Middle frontal gyrus (tissue), 1 donor: ENCODE measurements at regions not wholly inside any gene's neighbourhood (a gene's known extent, or its start where the extent isn't known, plus 50 kb on each side); places are given as distances from the start of the nearest gene placed in this dataset.
"Not testable (repeated sequence)": the region's sequence is repeated elsewhere in the genome, so short reads cannot be mapped to it uniquely, and the experiment has no call there.

Experiments used
- DNase-seq: peaks from one replicate; pipeline ENCODE4 v3.0.0-alpha.2; 2015; ENCODE audit warnings: low spot score; ENCODE audit errors: extremely low spot score

DNA sequence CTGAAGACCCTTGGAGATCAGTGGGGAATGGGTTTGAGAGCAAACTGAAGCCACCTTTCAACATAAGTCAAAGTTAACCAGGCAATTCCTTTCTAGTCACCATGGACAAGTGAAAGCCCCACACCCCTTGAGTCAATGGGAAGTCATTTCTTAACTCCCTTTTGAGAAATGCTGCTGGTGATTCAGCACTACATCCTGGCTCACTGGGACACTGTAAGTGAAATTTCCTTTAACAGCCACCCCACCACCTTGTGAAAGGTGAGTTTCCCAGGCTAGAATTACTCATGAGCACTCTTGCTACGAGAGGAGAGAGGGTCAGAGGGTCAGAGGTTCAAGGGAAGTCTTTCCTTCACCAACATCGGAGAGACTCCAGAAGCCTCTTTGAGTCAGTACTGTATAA is 93.3 kb upstream of the MARCKS start:
- no peak for DNase-seq

DNA sequence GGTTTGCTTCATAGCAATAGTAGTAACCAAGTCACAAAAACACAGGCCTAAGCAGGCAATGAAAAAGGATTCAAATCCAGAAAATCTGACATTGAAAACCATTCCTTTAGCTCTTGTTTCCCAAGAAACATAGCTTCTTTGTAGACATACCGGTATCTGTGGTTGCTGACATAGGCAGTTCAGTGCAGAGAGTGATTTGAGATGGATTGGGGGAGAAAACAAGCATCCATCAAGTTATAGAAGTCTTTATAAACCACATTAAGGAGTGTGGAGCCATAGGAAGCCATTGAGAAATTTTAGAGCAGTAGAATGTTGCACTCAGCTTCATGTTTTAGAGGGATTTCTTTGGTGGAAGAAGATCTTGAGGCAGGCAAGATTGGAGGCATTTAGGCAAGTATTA is 91.2 kb upstream of the MARCKS start:
- no peak for DNase-seq

DNA sequence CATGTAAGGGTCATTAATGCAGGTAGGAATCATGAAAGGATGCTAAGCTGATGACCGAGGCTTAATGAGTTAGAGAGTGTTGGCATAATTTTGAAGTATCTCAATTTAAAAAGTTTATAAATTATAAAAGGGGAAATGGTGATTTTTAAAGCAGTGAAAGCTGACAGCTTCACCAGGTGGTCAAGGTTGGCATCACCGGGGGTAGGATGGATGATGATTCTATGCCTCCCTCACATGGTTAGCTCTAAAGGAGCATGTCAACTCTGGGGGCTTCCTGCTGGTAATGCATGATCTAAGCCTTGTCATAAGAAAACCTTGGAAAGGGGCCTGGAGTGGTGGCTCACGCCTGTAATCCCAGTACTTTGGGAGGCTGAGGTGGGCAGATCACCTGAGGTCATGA is 89.2 kb upstream of the MARCKS start:
- no peak for DNase-seq

DNA sequence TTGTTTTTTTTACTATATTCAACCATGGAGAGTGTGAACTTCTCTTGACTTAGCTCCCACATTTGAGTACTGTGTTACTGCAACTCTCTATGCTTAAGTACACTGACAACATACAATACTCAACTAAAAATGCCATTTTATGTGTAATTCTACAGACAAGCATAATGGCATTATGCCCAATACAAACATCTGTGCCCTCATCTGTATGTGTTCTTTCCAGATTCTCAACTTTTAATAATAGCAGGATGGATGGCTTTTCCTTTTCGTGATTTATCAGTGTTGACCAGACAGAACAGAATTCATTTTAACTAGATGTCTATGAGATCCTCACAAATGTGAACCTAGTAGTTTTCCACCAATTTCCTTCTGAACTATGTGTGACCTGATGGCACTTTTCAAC is 84.2 kb upstream of the MARCKS start:
- DNase-seq: no peak

DNA sequence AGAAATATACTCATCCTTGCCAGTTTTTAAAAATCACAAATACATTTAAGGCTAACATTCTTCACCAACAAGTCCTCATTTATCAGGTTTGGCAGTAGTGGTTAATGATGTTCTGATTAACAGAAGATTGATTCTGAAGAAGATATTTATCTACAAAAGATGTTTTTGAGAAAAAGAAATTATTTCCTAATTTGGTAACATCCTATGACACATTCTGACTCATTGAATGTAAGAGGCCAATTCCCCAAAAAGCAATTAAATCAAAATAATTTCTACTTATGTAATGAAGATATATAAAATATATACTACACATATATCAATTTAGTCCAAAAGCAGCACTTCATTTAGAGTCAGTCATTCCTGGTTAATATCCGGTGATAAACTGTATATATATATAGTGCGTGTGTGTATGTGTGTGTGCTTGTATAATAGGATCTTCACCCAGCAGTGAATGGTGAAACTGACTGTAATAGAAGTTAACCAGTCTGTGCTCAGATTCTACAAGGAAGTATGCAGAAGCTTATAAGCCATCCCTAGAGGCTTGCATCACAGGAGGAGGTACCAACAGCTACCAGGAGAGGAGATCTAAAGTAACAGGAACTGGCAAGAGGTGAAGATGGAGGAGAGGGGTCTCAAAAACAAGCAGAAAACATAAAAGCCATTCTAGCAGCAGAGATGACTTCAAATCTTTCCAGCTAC is 82.9 kb upstream of the MARCKS start:
- no peak for DNase-seq

DNA sequence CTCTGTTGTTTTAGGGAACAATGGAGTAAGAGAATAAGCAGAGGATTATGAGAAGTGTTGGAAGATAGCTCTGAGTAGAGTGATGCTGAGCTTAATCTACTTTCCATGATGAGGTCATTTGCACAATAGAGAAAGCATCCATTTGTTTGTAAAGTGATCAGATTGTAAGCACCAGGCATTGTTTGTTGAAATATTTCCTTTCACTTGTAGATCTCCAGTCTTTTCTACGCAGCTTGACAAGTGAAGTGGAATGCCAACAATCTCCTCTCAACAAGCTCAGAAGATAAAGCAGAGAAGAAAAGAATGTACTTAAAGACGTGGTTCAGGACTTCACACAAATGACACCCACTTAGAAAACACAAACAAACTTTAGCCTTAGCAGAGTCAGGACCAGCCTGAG is 80.1 kb upstream of the MARCKS start:
- DNase-seq: no peak

DNA sequence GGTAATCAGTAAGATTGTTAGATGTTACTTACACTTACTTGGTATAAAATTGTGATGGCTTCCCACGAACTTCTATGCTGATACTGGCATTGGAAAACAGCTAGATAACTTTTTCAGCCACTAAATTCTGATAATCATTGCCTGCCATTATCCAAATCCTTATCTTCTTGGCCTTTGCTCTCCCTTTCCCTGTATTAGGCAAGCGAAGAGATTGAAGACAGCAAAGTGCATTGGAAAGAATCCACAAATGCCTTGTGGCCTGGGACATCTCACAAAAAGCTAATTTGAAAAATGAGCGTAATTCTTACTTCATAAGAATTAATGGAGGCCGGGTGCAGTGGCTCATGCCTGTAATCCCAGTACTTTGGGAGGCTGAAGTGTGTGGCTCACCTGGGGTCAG is 79.5 kb upstream of the MARCKS start:
- DNase-seq: no peak

DNA sequence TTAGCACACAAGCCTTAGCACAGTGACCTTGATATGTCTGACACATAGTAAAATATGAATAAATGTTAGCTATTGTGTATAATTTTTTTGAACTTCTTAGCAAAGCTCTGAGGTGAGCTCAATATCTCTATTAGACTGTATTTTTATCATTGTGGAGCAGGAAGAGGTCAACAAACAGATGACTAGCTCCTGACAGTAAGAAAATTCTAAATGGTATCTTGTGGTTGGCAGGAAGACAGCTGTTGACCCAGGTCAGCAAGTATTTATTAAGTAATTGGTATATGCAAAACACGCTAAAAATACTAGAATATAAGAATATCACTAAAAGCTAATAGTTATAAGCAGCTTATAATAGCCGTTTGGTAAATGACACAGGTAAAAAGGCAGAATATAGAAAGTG is 77.5 kb upstream of the MARCKS start:
- no peak for DNase-seq

DNA sequence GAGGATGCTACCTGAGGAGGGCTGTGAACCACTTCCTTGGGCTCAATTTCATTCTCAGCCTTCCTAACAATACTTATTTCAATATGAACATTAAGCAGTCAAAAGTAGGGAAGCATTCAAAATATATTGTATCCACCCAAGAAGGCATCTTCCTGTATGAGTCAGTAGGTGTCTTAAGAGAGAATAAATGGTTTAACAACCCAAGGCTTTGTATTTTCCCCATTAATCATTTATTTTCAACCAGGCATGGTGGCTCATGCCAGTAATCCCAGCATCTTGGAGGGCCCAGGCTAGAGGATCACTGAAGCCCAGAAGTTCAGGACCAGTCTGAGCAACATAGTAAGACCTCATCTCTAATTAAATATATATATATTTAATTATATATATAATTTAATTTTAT is 74.5 kb upstream of the MARCKS start:
- no peak for DNase-seq

DNA sequence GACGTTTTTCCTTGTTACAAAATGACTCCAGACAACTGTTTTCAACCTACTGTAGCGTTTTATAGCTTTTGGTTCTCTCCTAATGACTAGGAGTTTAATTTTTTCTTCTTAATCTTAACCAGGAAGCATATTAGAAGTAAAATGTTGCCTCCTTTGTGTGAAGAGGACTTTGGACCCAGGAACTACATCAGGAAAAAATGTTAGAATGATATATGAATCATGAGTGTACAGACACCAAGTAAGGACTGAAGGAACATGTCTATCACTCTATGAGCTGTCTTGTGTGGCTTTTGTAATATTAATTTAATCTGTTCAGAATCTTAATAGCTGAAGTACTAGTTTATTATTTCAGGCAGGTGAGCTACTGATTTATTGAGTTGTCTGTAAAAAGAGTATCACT is 71.0 kb upstream of the MARCKS start:
- no peak for DNase-seq

DNA sequence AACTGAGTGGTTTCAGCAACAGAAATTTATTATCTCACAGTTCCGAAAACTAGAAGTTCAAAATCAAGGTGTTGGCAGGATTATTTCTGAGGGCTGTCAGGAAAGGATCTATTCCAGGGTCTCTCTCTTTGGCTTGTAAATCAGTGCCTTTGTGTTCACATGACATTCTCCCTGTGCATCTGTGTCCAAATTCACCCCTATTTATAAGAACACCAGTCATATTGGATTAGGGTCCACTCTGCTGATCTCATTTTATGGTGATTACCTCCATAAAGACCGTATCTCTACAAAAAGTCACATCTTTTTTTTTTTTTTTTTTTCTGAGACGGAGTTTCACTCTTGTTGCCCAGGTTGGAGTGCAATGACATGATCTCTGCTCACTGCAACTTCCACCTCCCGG is 68.6 kb upstream of the MARCKS start:
- DNase-seq: no peak

DNA sequence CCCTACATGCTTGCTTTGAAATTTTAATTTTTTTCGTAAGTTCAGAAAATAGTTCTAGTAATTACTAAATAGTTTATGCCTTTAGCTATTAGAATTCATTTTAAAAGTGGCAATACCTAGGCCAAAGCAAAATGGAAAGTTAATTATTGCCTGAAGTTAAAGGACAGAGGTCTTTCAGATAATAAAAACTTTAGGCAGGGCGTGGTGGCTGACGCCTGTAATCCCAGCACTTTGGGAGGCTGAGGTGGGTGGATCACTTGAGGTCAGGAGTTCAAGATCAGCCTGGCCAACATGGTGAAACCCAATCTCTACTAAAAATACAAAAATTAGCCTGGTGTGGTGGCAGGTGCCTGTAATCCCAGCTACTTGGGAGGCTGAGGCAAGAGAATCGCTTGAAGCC is 65.9 kb upstream of the MARCKS start:
- DNase-seq: not testable (repeated sequence)

DNA sequence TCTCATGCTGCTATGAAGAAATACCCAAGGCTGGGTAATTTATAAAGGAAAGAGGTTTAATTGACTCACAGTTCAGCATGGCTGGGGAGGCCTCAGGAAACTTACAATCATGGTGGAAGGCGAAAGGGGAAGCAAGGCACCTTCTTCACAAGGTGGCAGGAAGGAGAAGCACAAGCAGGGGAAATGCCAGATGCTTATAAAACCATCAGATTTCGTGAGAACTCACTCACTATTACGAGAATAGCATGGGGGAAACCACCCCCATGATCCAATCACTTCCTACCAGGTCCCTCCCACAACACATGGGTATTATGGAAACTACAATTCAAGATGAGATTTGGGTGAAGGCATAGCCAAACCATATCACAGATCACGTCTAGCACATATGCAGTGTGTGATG is 61.8 kb upstream of the MARCKS start:
- DNase-seq: not testable (repeated sequence)

DNA sequence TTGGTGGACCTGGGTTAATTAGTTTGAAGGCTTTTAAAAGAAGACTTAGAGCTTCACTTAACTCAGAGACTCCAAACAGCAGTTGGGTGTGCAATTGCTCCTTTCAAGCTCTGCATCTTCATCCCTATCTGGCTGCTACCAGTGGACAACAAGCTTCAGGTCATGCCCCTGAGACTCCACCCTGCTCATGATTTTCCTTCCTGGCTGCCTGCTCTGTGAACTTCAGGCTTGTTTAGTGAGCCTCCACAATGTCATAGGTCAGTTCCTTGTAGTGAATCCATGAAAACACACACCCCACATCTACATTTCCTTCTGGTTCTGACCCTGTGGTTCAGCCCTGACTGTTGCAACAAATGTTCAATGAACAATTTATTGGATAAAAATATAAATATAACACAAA is 61.1 kb upstream of the MARCKS start:
- no peak for DNase-seq

DNA sequence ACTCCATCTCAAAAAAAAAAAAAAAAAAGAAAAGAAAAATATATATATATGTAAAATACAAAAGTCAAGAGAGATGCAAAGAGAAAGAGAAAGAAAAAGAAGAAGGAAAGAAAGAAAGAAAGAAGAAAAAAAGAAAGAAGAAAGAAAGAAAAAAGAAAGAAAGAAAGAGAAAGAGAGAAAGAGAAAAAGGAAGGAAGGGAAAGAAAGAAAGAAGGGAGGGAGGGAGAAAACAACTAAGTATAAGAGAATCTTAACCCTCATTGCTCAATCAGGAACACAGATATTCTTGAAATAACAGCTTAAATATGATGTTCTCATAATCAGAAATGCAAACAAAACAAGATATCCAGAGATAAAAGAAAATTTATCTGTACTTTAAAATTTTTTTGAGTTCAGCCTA is 54.4 kb upstream of the MARCKS start:
- DNase-seq: no peak

DNA sequence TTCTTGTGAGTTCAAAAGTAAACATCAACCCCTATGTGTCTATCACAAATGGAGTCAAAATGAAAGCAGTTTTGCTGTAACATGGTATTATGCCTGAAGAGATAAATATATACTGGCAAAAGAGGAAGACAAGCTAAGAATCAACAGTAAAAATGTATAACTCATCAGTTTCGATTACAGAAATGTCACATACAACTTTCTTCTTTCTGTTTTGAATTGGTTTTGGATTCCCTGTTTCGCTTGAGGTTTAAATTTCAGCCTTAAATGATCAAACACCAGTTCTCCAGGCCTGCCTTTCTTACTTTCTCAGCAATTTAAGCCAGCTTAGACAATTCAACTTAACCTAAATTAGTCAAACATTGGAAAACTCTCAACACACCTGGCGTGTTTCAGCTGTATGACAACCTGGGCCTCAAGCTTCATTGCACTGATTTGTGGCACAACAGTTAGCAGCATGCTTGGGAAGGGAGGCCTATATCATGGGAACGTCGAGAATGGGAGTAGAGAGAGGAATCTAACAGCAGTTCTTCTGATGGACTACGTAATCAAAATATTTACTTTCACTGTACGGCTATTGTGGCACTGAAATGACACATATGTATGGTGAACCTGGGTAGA is 51.9 kb upstream of the MARCKS start:
- DNase-seq: no peak

DNA sequence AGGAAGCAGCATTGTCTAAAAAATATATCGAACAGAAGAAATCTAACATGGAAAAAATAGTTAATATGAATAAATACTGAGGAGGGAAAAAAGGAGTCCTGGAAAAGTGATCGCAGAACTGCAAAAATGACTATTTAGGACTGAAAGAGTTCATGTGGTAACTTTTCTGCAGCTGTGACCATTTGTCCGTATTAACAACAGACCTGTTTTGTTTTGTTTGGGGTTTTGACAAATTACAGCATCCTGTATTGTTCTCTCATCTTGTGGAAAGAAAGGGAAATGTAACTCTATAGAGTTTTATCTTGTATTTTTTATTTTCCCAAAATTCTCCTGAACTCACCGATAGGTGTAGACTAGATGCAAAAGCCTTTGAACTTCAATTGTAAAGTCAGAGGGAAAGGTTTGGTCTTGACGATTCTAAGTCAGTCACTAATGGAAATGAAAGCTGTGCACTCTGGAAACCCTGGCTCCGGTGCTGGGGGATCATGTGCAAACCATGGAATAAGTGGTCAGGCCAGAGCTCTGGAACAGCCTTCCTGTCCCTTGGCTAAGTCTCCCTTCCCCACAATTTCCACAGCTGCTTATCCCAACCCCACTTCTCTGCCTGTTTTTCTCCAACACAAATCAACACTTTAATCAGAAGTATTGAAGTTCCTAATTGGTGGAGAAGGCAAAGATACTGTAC is 51.2 kb upstream of the MARCKS start:
- DNase-seq: no peak
